Central memory CD8-positive, alpha-beta T cell (primary cell): ENCODE measurements at regions not wholly inside any gene's neighbourhood (a gene's known extent, or its start where the extent isn't known, plus 50 kb on each side); places are given as distances from the start of the nearest gene placed in this dataset.

ENCODE experiments used
- ATAC-seq: fragments of 150-1000 bp; cut with Tn5 transposase; replicated peaks from 2 replicates; pipeline ENCODE4 v1.10.0; 2022; ENCODE audit warnings: mild to moderate bottlenecking, moderate FRiP score, moderate number of reproducible peaks; ENCODE audit not compliant: poor library complexity, severe bottlenecking; ENCODE audit errors: extremely low read depth
- DNase-seq, 2 donors: peaks; one replicate each; pipeline ENCODE4 v3.0.0; 2021; ENCODE audit warnings: low spot score in 2 of 2
- H3K27ac Mint-ChIP-seq: one replicate; pipeline ENCODE4 v1.8.0; 2022; ENCODE audit warnings: low read depth, mild to moderate bottlenecking, moderate library complexity, mixed read lengths
- H3K27me3 Mint-ChIP-seq: one replicate; pipeline ENCODE4 v1.8.0; 2022; ENCODE audit warnings: mixed read lengths
- H3K36me3 Mint-ChIP-seq: one replicate; pipeline ENCODE4 v1.8.0; 2022; ENCODE audit warnings: mild to moderate bottlenecking, moderate library complexity, mixed read lengths; ENCODE audit not compliant: insufficient read depth
- H3K4me1 Mint-ChIP-seq: one replicate; pipeline ENCODE4 v1.8.0; 2022; ENCODE audit warnings: mixed read lengths
- H3K4me3 Mint-ChIP-seq: one replicate; pipeline ENCODE4 v1.8.0; 2022; ENCODE audit warnings: mild to moderate bottlenecking, moderate library complexity, mixed read lengths
- H3K9me3 Mint-ChIP-seq: one replicate; pipeline ENCODE4 v1.8.0; 2022; ENCODE audit warnings: mixed read lengths

DNA sequence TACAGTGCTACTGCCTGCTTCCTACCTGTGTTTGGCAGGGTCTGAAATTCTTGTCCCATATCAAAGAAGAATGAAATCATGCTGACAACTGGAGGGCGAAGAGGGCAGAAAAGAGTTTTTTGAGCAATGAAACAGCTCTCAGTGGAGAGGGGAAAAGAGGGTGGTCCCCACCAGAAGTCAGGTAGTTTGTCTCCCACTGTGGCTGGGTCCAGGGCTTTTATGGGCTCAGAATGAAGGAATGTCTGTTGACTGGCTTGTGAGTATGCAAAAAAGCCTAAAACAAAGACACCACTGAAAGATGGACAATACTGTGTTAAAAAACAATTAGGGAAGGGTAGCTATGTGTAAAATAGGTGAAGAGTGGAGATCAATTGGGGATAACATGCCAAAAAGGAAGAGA, 115.0 kb downstream of the ADAM29 start:
- no peaks in the 10 kb centered on the region for H3K27me3 Mint-ChIP-seq
- no peaks in the 10 kb centered on the region for H3K36me3 Mint-ChIP-seq
- H3K27ac Mint-ChIP-seq = no peak overlapping the region
- no peaks in the 10 kb centered on the region for H3K4me1 Mint-ChIP-seq
- H3K4me3 Mint-ChIP-seq = no peak overlapping the region
- ATAC-seq (no peak), DNase-seq (no peak)
- H3K9me3 Mint-ChIP-seq = peaks cover 13% of the 10 kb centered on the region

DNA sequence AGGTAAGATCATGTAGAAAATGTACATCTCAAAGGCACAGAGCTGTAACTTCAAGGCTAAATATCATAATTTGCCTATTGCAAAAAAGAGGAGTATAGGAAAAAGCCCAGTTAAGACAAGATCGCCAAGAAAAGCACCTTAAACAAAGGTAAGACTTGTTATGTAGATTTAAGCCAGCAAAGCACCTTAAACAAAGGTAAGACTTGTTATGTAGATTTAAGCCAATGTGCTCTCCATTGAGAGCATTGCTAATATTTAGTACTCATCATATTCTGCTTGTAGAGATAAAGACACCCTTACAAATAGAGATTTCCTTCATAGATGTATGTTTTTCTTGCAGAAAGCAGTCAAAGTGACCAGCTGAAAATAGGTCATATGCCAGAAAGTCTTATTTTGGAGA, 115.8 kb downstream of the ADAM29 start:
- ATAC-seq (no peak), DNase-seq (no peak)
- Mint-ChIP-seq H3K27me3 (no peaks in the 10 kb centered on the region), H3K36me3 (no peaks in the 10 kb centered on the region), H3K27ac (no peak overlapping the region), H3K4me1 (no peaks in the 10 kb centered on the region), H3K4me3 (no peak overlapping the region), H3K9me3 (peaks cover 5% of the 10 kb centered on the region)

DNA sequence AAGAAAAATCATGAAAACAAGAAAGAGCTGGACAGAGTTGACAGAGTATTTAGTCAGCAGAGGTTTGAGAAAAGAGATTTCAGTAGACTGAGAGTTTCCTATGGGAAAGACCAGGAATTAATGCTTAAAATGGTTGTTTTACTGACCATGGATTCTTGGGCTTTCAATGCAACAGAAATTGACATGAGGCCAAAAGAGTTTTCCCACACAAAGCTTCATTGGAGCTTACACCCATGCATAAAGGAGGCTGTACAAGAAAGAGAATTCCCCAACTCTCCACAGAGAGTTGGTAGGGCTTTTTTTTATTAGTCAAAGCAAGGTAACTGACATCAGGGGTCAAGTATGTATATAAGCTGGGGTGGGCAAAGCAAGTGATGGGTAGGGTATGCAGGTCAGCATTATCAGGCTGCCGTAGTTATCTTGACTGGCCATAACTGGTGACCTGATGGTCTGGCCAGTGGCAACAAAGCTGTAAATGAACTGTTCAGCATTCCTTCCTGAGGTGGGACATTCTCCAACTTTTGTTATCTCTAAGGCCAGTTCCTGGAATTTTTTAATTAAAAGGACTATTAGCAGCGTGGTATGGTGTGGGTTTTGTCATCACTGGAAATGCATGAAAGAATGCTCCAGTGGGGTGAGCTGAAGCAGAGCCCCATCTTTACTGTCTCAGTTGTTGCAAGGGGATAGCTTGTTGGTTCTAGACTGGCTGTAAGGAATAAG, 117.0 kb downstream of the ADAM29 start:
- ATAC-seq (no peak), DNase-seq (no peak)
- Mint-ChIP-seq H3K9me3 (peaks cover 5% of the 10 kb centered on the region), H3K27me3 (no peaks in the 10 kb centered on the region), H3K4me3 (no peak overlapping the region), H3K36me3 (no peaks in the 10 kb centered on the region), H3K4me1 (no peaks in the 10 kb centered on the region), H3K27ac (no peak overlapping the region)

DNA sequence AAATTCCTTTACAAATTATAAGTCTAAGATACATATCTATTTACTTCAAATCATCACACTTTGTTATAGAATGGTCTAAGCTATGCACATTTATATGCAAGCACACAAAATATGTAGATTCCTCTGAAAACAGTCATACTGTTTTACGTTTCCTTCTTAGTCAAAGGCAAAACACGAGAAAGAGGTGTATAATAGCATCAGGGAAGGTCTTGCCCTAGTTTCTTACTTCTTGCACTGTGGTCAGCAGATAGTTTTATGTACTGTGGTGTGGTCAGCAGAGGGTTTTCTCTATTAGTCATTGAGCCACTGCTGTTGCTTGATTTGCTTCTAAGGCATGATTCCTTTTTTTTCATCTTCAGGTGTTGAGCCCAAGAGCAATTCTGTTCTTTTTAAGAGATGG, 117.7 kb downstream of the ADAM29 start:
- Mint-ChIP-seq H3K27me3 (no peaks in the 10 kb centered on the region), H3K4me3 (no peak overlapping the region), H3K4me1 (no peaks in the 10 kb centered on the region), H3K27ac (no peak overlapping the region), H3K36me3 (no peaks in the 10 kb centered on the region), H3K9me3 (peaks cover 5% of the 10 kb centered on the region)
- ATAC-seq (no peak), DNase-seq (no peak)

DNA sequence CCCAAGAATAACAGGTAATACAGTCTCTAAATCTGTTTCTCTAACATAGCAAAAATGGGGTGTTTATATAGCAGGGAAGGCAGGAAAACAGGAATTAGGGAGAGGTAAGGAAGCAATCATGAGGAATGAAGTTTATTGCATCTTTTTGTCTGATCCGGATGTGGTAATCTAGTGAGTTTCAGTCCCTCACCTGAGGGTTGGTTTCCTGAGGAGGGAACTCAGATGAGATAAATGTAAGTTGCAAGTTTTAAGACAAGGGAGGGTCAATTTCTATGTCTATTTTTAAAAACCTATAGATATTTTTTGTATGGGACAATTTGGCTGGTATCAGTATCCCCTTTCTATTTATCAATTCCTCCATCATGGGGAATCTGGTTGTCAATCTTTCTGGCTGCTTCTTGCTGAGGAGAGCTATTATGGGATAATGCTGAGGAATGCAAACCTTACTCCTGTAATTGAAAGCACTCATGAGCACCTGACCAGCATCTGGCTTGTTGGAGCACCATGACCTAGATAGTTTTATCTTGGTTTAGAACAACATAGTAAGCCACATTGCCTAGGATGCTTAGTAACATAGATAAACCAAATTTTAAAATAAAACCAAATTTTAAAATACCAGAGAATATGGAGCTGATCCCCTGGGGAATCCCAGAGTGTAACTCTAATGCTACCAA, 130.1 kb downstream of the ADAM29 start:
- Mint-ChIP-seq H3K27me3 (no peaks in the 10 kb centered on the region), H3K9me3 (peaks cover 3% of the 10 kb centered on the region), H3K27ac (no peak overlapping the region), H3K36me3 (no peaks in the 10 kb centered on the region), H3K4me1 (no peaks in the 10 kb centered on the region), H3K4me3 (no peak overlapping the region)
- DNase-seq = no peak
- no peak for ATAC-seq

DNA sequence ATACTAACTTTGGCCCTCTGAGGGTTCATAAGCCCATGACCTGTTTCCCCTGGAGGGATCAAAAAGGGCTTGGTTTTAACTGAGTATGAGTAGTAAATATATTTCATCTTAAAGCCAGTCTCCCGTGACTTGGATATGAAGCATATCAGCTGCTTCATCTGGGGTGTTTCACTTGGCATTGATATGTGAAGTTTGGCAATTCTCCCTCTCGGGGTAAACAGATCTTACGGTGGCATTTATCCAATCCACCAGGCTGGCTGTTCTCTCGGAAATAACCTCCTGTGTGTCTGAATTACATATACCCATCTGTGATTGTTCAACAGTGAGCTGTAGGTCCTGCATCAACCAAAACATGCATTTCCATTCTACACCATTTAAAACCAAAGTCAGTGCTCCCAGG, 130.7 kb downstream of the ADAM29 start:
- H3K36me3 Mint-ChIP-seq = no peaks in the 10 kb centered on the region
- no peaks in the 10 kb centered on the region for H3K9me3 Mint-ChIP-seq
- no peak overlapping the region for H3K4me3 Mint-ChIP-seq
- H3K4me1 Mint-ChIP-seq = no peaks in the 10 kb centered on the region
- ATAC-seq (no peak), DNase-seq (no peak)
- H3K27ac Mint-ChIP-seq = no peak overlapping the region
- H3K27me3 Mint-ChIP-seq = no peaks in the 10 kb centered on the region

DNA sequence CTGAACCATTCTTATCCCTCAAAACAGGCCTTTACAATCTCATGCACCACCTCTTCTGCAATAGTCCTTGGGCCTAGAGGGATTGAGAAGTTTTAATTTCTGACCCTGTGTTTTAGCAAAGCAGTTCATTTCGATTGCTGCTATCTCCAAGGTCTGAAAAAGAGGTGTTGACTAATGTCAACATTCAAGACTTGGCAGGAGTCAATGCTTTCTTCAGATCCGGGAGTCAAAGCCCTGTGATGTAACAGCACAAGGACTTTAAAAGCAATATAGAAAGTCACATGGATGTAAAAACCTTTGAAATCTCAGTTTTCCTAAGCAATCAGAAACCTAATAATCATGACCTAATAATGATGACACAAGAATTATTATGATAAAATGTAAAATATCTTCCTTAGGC, 133.8 kb downstream of the ADAM29 start:
- Mint-ChIP-seq H3K27ac (no peak overlapping the region), H3K4me1 (no peaks in the 10 kb centered on the region), H3K9me3 (peaks cover 7% of the 10 kb centered on the region), H3K27me3 (no peaks in the 10 kb centered on the region), H3K36me3 (no peaks in the 10 kb centered on the region), H3K4me3 (no peak overlapping the region)
- no peak for ATAC-seq
- no peak for DNase-seq

DNA sequence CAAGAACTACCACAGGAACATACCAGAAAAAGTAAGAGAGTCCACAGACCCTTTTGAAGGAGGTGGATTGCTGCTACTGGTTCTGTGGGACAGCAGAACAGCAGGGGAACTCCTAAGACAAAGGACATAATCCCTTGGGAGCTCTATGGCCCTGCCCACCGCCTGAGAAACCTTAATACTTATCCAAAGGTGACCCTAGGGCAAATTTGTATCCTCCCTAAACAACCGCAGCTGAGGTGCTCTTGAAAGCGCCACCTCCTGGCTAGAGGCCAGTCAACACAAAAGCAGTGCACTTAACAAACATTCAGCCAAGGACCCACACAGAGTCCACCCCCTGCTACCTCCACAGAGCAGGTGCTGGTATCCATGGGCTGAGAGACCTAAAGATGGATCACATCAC, 136.8 kb downstream of the ADAM29 start:
- Mint-ChIP-seq H3K27me3 (no peaks in the 10 kb centered on the region), H3K36me3 (no peaks in the 10 kb centered on the region), H3K4me3 (no peak overlapping the region), H3K27ac (no peak overlapping the region), H3K9me3 (peaks cover 23% of the 10 kb centered on the region), H3K4me1 (no peaks in the 10 kb centered on the region)
- no peak for DNase-seq
- ATAC-seq = no peak

DNA sequence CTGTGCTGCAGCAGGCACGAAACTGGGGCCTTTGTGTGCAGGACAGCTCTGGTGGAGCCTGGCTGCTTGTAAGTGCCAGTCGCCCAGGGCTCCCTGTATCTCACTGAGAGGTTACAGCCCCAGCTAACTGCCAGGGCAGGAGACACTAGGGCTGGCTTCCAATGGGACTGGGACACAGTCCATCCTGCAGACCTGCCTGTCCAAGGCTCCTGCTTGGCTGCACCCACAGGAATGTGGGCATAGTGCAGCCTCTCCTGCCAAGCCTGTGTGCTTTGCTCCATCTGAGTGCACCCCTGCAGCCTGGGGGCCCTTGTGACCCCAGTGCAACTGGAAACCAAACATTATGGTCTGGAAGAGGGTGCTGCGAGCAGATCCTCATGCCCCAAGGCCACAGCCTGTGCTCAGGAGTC, 144.0 kb downstream of the ADAM29 start:
- Mint-ChIP-seq H3K9me3 (peaks cover 41% of the 10 kb centered on the region), H3K4me3 (no peak overlapping the region), H3K4me1 (no peaks in the 10 kb centered on the region), H3K27ac (no peak overlapping the region), H3K27me3 (no peaks in the 10 kb centered on the region), H3K36me3 (peaks cover 3% of the 10 kb centered on the region)
- ATAC-seq (no peak), DNase-seq (no peak)

DNA sequence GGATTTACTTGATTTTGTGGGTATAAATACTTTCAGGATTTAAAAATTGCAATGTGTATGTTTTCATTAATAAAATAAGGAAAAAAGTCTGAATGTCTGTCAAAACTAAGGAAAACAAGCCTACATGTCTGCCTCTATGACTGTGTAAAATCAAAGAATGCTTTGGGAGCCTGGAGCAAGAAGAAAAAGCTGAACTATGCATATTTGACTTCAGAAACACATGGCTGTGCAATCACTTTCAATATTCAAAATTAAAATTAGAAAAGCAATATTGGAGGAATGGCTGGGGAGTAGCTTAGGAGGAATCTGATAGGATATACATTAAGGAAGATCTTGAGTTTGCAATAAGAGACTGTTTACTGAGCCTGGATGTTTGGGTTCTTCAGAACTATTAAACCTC, 147.1 kb downstream of the ADAM29 start:
- Mint-ChIP-seq H3K9me3 (peaks cover 30% of the 10 kb centered on the region), H3K27ac (no peak overlapping the region), H3K36me3 (peaks cover 3% of the 10 kb centered on the region), H3K4me1 (no peaks in the 10 kb centered on the region), H3K4me3 (no peak overlapping the region), H3K27me3 (no peaks in the 10 kb centered on the region)
- DNase-seq (no peak), ATAC-seq (no peak)

DNA sequence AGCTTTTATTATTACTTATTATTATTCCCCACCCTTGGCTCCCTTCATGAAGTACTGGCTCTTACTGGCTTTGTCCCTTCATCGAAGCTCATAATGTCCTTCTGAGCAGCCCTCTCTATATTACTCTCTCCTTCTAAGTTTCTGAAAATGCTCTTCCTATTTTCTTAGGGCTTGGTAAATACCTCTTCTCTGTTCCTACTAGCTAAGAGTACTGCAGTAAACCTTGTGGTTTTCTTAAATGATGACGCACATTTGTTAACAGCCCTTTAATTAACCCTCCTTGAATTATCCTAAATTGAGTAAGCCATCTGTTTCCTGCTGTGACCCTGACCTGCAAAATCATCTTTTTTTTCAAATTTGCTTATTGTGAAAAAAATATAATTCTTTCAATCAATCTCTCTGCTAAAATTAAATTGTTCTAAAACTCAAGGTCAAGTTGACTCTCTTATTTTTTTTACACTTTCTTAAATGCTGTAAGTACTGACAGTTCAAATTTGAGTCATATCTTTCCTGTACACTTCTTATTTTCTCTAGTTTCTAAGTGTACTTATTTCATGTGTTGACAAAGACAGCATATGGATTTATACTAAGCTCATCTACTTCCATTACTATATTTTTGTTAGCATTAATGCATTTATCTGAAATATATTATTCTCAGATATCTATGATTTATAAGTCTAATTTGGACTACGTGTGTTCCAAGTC, 148.9 kb downstream of the ADAM29 start:
- H3K36me3 Mint-ChIP-seq = peaks cover 3% of the 10 kb centered on the region
- ATAC-seq = no peak

DNA sequence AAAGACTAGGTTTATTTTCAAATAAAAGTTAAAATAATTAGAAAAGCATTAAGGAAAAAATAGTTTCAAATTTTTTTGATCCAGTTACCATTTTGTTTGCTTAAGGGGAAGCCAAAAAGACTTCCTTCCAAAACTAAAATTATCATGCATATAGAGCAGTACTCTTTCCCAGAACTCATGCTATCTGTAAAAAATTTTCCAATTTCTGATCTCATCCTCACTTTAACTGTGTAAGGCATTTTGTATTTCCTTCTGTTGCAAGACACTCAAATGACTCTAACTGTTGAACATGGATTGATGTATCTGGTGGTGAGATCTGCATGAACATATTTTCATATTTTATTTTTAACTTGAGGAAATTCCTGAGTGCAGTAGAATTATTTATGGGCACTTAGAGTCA, 150.1 kb downstream of the ADAM29 start:
- no peak for ATAC-seq
- H3K36me3 Mint-ChIP-seq = peaks cover 3% of the 10 kb centered on the region
- no peak overlapping the region for H3K27ac Mint-ChIP-seq
- H3K9me3 Mint-ChIP-seq = peaks cover 29% of the 10 kb centered on the region
- H3K27me3 Mint-ChIP-seq = no peaks in the 10 kb centered on the region
- DNase-seq = no peak
- no peak overlapping the region for H3K4me3 Mint-ChIP-seq
- H3K4me1 Mint-ChIP-seq = no peaks in the 10 kb centered on the region

More for the DNA sequence above, 148.9 kb downstream of the ADAM29 start:
- no peak overlapping the region for H3K27ac Mint-ChIP-seq
- no peak for DNase-seq
- no peaks in the 10 kb centered on the region for H3K4me1 Mint-ChIP-seq
- H3K27me3 Mint-ChIP-seq = no peaks in the 10 kb centered on the region
- no peak overlapping the region for H3K4me3 Mint-ChIP-seq
- peaks cover 35% of the 10 kb centered on the region for H3K9me3 Mint-ChIP-seq

DNA sequence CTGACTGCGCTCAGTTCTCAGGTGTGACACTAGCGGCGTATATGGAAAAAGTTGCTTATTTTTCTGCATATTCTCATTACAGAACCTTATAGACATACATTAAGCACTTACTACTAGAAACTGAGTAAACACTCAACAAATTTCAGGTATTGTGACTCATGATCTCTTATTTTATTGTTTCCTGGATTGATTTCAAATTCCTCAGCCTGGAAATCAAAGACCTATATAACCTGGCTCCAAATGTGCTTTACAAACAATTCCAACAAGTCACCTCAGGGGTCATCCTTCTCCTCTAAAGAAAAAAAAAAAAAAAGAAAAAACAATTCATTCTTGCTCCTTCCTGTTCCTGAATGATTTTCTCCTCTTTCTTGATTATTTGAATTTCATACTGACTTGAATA, 152.3 kb downstream of the ADAM29 start:
- no peaks in the 10 kb centered on the region for H3K27me3 Mint-ChIP-seq
- ATAC-seq = no peak
- DNase-seq = no peak
- H3K9me3 Mint-ChIP-seq = peaks cover 17% of the 10 kb centered on the region
- H3K27ac Mint-ChIP-seq = no peak overlapping the region
- no peak overlapping the region for H3K4me3 Mint-ChIP-seq
- H3K36me3 Mint-ChIP-seq = no peaks in the 10 kb centered on the region
- no peaks in the 10 kb centered on the region for H3K4me1 Mint-ChIP-seq
